ENCODE measurements at regions not wholly inside any gene's neighbourhood (a gene's known extent, or its start where the extent isn't known, plus 50 kb on each side); places are given as distances from the start of the nearest gene placed in this dataset.

DNA sequence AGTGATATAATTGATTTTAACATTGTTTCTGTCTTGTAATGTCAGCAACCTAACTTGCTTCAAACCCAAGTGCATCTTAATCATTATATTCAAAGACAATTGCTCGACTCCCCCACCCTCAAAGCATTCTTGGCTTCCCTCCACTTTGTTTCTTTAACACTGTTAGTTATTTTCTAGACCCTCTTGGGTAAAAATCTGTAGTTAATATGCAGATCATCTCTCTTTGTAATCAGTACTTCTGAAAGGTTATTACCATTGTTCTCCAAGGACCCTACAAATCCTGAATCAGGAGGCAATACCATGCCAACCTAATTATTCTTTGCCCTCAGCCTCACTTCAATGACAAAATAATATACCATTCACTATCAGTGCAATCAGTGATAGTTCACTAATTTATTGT, 1075.7 kb downstream of the AMY1C start:
- DNase-seq (ENCODE audit: low spot score) = no peak

DNA sequence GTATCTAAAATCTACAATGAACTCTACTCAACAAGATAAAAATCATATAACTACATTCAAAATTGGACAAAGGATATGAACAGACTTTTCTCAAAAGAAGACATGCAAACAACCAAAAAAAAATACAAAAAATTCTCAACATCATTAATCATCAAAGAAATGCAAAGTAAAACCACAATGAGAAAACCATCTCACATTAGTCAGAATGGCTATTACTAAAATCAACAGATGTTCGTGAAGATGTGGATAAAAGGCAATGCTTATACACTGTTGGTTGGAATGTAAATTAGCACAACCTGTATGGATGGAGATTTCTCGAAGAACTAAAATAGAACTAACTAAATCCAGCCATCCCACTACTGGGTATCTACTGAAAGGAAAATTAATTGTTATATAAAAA, 1080.8 kb downstream of the AMY1C start:
- DNase-seq (ENCODE audit: low spot score) = no peak

GRCh38 chr1:104852151-104852550, 1102.5 kb downstream of the AMY1C start:
- DNase-seq (ENCODE audit: low spot score) = no peak

GRCh38 chr1:104853276-104853675, 1103.6 kb downstream of the AMY1C start:
- DNase-seq (ENCODE audit: low spot score) = no peak

DNA sequence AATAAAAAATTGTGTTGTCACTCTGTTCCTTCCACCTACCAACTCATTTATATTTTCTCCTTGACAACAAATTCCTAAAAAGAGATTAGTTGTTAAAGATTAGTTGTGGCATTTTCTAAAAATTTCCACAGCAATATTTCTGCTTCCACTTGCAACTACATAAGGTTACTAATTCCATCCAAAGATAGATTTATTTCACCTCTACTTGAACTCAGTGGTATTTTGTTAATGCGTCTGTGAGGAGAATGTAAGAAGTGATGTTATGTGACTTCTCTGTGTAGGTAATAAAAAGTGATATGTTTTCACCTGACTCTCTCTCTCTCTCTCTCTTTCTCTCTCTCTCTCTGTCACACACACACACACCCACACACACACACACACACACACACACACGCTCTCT, 1104.8 kb downstream of the AMY1C start:
- DNase-seq (ENCODE audit: low spot score) = no peak

- DNase-seq (ENCODE audit: low spot score) = no peak
These were observed 1105.9 kb downstream of the AMY1C start for GRCh38 chr1:104855550-104855949.

- DNase-seq (ENCODE audit: low spot score) = no peak
These were observed 1106.4 kb downstream of the AMY1C start for GRCh38 chr1:104856091-104856490.

DNA sequence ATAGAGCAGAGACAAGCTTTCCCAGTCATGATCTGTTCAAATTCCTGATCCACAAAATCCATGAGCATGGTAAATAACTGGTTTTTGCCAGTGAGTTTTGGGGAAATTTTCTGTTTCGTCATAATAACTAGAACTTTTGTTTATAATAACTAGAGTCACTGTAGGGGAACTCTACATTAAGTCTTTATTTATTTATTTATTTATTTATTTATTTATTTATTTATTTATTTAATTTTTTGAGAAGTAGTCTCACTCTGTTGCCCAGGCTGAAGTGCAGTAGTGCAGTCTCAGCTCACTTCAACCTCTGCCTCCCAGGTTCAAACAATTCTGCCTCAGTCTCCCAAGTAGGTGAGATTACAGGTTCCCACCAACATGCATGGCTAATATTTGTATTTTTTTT, 1106.8 kb downstream of the AMY1C start:
- DNase-seq (ENCODE audit: low spot score) = no peak

DNA sequence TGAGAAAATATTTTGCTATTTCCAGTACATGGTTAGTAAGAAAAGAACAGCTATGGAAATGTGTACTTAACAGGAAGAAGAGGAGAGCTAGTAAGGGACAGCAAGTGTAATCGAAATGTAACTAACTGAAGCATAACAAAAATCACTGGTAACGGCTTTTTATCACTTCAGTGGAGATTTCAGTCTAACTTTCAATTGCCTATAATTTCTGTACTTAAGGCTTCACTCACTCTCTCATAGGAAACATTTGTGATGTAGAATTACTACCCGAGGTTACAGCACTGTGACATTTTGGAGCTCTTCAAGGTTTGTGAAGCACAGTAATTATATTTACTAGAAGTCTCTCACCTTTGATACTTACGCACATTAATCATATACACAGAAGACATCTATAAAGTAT, 1119.1 kb downstream of the AMY1C start:
- DNase-seq (ENCODE audit: low spot score) = no peak

GRCh38 chr1:104874044-104874443, 1124.3 kb downstream of the AMY1C start:
- no peak for DNase-seq (ENCODE audit: low spot score)

DNA sequence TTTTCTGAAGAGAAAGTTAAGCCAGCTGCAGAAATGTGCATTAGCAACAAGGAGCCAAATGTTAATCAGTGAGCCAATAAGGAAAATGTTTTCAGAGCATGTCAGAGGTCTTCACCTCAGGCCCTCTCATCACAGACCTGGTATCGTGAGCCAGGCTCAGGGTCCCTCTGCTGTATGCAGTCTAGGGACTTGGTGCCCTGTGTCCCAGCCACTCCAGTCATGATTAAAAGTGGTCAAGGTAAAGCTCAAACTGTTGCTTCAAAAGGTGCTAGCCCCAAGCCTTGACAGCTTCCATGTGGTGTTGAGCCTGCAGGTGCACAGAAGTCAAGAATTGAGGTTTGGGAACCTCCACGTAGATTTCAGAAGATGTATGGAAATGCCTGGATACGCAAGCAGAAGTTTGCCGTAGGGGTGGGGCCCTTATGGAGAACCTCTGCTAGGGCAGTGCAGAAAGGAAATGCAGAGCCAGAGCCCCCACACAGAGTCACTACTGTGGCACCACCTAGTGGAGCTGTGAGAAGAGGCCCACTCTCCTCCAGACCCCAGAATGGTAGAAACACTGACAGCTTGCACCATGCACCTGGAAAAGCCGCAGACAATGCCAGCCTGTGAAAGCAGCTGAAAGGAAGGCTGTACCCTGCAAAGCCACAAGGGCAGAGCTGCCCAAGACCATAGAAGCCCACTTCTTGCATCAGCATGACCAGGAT, 1128.7 kb downstream of the AMY1C start:
- DNase-seq (ENCODE audit: low spot score) = no peak

GRCh38 chr1:104884939-104885338, 1135.2 kb downstream of the AMY1C start:
- no peak for DNase-seq (ENCODE audit: low spot score)

DNA sequence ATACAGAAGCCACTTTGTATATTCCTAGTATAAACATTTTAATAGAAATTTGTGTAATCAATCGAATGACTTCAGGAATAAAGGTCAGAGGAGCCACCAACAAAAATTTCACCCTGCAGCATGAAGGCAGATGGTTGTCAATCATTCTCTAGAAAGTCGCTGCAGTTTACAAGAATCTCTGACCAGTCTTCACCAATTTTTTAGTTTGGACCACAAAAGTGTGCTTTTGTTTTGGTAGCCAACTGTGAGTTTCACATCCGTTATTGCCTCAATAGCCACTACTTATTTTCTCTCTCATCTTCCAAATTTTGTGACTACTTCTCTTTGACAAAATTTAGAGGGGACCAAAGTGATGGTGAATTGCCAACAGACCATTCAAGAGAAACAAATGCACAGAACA, 1155.6 kb downstream of the AMY1C start:
- no peak for DNase-seq (ENCODE audit: low spot score)

- no peak for DNase-seq (ENCODE audit: low spot score)
These were observed 1156.4 kb downstream of the AMY1C start for GRCh38 chr1:104906141-104906540.

DNA sequence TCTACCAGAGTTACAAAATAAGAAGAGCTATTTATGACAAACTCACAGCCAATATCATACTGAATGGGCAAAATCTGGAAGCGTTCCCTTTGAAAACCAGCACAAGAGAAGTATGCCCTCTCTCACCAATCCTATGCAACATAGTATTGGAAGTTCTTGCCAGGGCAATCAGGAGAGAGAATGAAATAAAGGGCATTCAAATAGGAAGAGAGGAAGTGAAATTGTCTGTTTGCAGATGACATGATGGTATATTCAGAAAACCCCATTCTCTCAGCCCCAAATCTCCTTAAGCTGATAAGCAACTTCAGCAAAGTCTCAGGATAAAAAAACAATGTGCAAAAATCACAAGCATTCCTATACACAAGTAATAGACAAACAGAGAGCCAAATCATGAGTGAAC, 1169.5 kb downstream of the AMY1C start:
- DNase-seq (ENCODE audit: low spot score) = no peak

- no peak for DNase-seq (ENCODE audit: low spot score)
These were observed 1171.8 kb downstream of the AMY1C start for GRCh38 chr1:104921525-104921924.

GRCh38 chr1:104923075-104923474, 1173.4 kb downstream of the AMY1C start:
- no peak for DNase-seq (ENCODE audit: low spot score)

- DNase-seq (ENCODE audit: low spot score) = no peak
These were observed 1179.6 kb downstream of the AMY1C start for GRCh38 chr1:104929280-104929679.

GRCh38 chr1:104932030-104932915, 1182.6 kb downstream of the AMY1C start:
- DNase-seq (ENCODE audit: low spot score) = no peak

- no peak for DNase-seq (ENCODE audit: low spot score)
These were observed 1183.4 kb downstream of the AMY1C start for GRCh38 chr1:104932949-104933679.

GRCh38 chr1:104933846-104934245, 1184.1 kb downstream of the AMY1C start:
- DNase-seq (ENCODE audit: low spot score) = no peak

GRCh38 chr1:104945406-104945805, 1195.7 kb downstream of the AMY1C start:
- no peak for DNase-seq (ENCODE audit: low spot score)

Data from AG08395 (cell line).